Mucosa of rectum (tissue), 2 donors: ENCODE measurements at regions not wholly inside any gene's neighbourhood (a gene's known extent, or its start where the extent isn't known, plus 50 kb on each side); places are given as distances from the start of the nearest gene placed in this dataset.
"Not testable (repeated sequence)": the region's sequence is repeated elsewhere in the genome, so short reads cannot be mapped to it uniquely, and the experiment has no call there.

Experiments used
- H3K27ac ChIP-seq, 2 donors: one replicate each; pipeline ENCODE4 v1.7.0; 2013; ENCODE audit warnings: inconsistent platforms in 2 of 2, low read depth in 2 of 2, low read length in 2 of 2
- H3K27me3 ChIP-seq, 2 donors: one replicate each; pipeline ENCODE4 v1.7.0; 2013; ENCODE audit warnings: low read length in 2 of 2; ENCODE audit not compliant: control insufficient read depth in 2 of 2, insufficient read depth in 2 of 2
- H3K36me3 ChIP-seq, 2 donors: one replicate each; pipeline ENCODE4 v1.7.0; 2013; ENCODE audit warnings: low read length in 2 of 2; ENCODE audit not compliant: control insufficient read depth in 2 of 2, insufficient read depth in 2 of 2
- H3K4me1 ChIP-seq, 2 donors: one replicate each; pipeline ENCODE4 v1.7.0; 2013; ENCODE audit warnings: low read length in 2 of 2, mild to moderate bottlenecking in 1 of 2; ENCODE audit not compliant: control insufficient read depth in 2 of 2, insufficient read depth in 2 of 2
- H3K4me3 ChIP-seq, 2 donors: one replicate each; pipeline ENCODE4 v1.7.0; 2013; ENCODE audit warnings: low read length in 2 of 2
- H3K9ac ChIP-seq, 2 donors: one replicate each; pipeline ENCODE4 v1.7.0; 2013; ENCODE audit warnings: low read length in 2 of 2, low read depth in 1 of 2, mild to moderate bottlenecking in 1 of 2
- H3K9me3 ChIP-seq, 2 donors: one replicate each; pipeline ENCODE4 v1.7.0; 2013; ENCODE audit warnings: low read length in 2 of 2; ENCODE audit not compliant: control insufficient read depth in 2 of 2
- donor health status: healthy.
- donor health status: Normal muscosa, but diverticular disease.

DNA sequence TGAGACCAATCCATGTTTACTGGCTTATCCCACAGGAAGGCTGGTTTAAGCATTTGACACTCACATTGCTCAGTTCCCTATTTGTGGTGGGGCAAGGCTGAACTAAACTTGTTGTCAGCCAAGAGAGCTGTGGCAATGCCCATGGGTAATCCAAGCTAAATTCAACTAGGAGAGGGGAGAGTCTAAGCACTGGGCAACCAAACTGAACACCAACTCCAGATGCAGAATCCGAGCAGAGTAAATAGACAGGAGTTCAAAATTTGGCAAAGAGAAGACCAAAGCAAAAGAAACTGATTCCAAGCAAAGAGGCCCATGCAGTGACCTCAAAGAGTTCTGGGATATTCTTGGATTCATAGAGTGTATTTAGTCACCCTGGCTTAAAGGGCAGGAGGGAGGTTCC, 106.5 kb upstream of the NT5E start:
- Histone ChIP-seq H3K27me3 (peaks cover 0 to 3% of the 10 kb centered on the region in 2 donors), H3K4me3 (no peak overlapping the region), H3K36me3 (no peaks in the 10 kb centered on the region), H3K27ac (no peak overlapping the region), H3K9me3 (no peaks in the 10 kb centered on the region), H3K4me1 (no peaks in the 10 kb centered on the region), H3K9ac (no peak overlapping the region)

DNA sequence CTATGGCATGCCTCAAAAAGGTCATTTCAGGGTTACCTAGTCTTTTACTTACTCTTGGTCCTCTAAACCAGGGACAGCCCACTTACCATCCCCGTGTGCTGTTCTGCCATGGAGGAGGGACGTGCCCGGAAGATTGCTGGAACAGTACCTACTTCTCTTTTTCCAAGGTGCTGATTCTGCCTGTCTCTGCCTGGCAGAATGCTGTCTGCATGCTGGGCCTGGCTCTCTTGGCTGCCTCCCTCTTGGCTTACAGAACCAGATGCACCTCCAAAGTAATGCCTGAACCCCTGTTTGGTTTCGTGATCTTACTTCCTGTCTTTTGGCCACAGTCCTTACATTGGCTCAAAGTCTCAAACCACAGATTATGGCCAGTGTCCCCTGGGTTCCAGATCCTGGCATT, 120.7 kb upstream of the NT5E start:
- Histone ChIP-seq H3K9me3 (no peaks in the 10 kb centered on the region), H3K9ac (no peak overlapping the region)

DNA sequence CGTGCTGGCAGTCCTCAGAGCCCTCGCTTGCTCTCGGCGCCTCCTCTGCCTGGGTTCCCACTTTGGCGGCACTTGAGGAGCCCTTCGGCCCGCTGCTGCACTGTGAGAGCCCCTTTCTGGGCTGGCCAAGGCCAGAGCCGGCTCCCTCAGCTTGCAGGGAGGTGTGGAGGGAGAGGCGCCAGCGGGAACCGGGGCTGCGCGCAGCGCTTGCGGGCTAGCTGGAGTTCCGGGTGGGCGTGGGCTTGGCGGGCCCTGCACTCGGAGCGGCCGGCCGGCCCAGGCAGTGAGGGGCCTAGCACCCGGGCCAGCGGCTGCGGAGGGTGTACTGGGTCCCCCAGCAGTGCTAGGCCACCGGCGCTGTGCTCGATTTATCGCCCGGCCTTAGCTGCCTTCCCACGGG, 124.1 kb upstream of the NT5E start:
- H3K4me1 ChIP-seq, H3K27me3 ChIP-seq, H3K27ac ChIP-seq, H3K9me3 ChIP-seq, H3K36me3 ChIP-seq, H3K4me3 ChIP-seq, H3K9ac ChIP-seq: not testable (repeated sequence)

More for the DNA sequence above, 120.7 kb upstream of the NT5E start:
- H3K4me3 ChIP-seq: no peak overlapping the region
- no peaks in the 10 kb centered on the region for H3K4me1 ChIP-seq
- H3K36me3 ChIP-seq: no peaks in the 10 kb centered on the region
- no peaks in the 10 kb centered on the region for H3K27me3 ChIP-seq
- no peak overlapping the region for H3K27ac ChIP-seq

DNA sequence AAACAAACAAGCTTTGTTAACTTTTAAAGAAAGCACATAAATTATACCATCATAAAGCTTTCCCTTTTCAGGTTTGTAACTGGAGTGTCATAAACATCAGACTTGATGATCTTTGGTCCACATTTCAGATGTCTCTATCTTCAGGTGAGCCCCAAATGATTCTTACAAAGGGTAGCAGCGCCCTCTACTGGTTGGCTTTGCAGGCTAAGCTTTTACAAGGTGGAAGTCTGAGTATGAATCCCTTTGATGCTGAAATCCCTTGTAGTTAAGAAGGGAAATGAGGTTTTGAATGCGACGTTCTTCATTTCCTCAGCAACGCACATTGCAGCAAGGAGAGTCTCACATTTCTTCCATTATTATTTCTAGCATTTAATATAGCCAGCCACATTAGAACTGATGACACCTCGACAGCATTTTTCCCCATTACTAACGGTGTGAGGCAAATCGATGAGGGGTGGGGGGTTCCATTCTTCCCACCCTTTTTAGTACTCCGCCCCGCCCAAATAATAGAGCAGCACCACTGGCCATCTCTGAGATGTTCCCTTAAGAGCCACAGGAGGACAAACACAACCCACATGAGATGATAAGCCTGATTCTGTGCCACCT, 126.3 kb upstream of the NT5E start:
- Histone ChIP-seq H3K27ac (no peak overlapping the region), H3K4me1 (no peaks in the 10 kb centered on the region), H3K4me3 (no peak overlapping the region), H3K36me3 (no peaks in the 10 kb centered on the region), H3K9ac (no peak overlapping the region), H3K27me3 (no peaks in the 10 kb centered on the region), H3K9me3 (no peaks in the 10 kb centered on the region)

DNA sequence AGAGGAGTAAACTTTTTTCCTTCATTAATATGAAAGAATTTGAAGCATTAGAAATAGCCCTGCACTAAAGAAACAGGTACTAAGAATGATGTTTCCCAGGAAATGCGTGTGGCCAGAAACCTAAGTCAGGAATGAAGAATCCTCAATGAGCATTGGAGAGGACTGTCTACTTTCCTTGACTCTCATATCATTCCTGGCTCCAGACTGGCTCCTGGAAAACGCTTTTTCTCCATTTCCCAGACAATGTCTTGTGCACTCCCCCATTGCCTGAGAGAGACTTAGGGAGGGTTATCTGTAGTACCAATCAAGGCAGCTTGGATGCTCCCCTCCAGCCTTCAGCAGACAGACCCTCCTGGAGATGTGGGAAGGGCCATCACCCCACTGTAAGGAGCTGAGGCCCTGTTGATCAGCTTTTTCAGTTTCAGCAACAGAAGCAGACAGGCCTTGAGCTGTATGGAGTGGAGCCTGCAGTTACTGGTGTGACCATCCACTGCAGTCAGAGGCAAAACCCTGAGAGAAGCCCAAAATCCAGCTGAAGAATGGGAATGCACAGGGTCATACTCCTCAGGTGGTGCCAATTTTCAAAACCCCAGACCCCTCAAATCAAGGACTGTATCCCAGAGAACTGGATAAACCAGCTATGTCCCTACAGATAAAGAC, 127.3 kb upstream of the NT5E start:
- no peak overlapping the region for H3K27ac ChIP-seq
- no peaks in the 10 kb centered on the region for H3K9me3 ChIP-seq
- H3K36me3 ChIP-seq: no peaks in the 10 kb centered on the region
- no peak overlapping the region for H3K9ac ChIP-seq
- H3K4me3 ChIP-seq: no peak overlapping the region
- no peaks in the 10 kb centered on the region for H3K4me1 ChIP-seq
- no peaks in the 10 kb centered on the region for H3K27me3 ChIP-seq

DNA sequence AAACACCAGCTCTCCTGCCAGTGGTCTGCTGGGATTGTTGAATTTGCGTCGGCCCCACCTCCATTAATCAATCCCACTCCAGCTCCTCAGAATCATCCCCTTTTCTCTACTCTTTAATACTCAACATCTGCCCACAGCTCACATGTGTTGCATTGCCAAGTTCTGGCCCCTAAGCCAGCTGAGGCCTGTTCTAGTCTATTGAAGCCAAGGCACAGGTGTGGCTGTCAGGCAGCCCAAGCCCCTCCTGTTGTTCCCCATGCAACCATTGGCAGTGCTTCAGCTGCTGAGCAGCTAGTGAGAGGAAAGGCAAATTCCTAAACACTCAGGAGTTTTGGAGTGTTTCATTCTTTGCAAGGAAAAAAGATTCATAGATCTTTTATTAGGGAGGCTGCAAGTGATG, 128.0 kb upstream of the NT5E start:
- H3K4me3 ChIP-seq: no peak overlapping the region
- H3K36me3 ChIP-seq: no peaks in the 10 kb centered on the region
- H3K9ac ChIP-seq: no peak overlapping the region
- no peaks in the 10 kb centered on the region for H3K27me3 ChIP-seq
- no peak overlapping the region for H3K27ac ChIP-seq
- no peaks in the 10 kb centered on the region for H3K4me1 ChIP-seq
- H3K9me3 ChIP-seq: no peaks in the 10 kb centered on the region

DNA sequence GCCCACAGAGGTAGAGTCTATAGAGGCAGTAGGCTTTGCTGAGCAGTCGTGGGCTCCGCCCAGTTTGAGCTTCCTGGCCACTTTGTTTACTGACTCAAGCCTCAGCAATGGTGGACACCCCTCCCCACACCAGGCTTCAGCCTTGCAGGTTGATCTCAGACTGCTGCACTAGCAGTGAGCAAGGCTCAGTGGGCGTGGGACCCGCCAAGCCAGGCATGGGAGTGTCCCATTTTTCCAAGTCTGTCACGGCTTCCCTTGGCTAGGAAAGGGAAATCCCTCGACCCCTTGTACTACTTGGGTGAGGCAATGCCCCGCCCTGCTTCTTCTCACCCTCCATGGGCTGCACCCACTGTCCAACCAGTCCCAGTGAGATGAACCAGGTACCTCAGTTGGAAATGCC, 135.3 kb upstream of the NT5E start:
- no peaks in the 10 kb centered on the region for H3K27me3 ChIP-seq
- no peak overlapping the region for H3K27ac ChIP-seq
- no peak overlapping the region for H3K4me3 ChIP-seq
- H3K9ac ChIP-seq: no peak overlapping the region
- H3K4me1 ChIP-seq: no peaks in the 10 kb centered on the region
- H3K36me3 ChIP-seq: no peaks in the 10 kb centered on the region
- H3K9me3 ChIP-seq: no peaks in the 10 kb centered on the region

DNA sequence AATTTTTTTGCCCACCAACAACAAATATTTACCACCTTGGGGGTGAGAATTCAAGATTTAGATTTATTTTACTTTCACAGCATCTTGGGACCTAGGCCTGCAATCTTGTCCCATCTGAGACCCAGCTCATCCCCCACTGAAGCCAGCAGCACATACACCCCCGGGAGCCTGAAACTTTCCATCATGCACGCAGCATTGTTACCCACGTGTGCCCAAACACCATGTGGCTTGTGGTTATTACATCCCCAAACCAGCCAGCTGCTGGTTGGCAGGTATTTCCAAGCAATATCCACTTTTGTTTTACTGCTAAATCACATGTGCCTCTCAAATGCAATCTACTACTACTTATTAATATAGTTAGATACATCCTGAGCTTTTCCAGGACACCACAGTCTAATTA, 149.3 kb upstream of the NT5E start:
- Histone ChIP-seq H3K4me1 (no peaks in the 10 kb centered on the region), H3K9ac (no peak overlapping the region), H3K27me3 (no peaks in the 10 kb centered on the region), H3K36me3 (no peaks in the 10 kb centered on the region), H3K9me3 (no peaks in the 10 kb centered on the region), H3K27ac (no peak overlapping the region), H3K4me3 (no peak overlapping the region)

DNA sequence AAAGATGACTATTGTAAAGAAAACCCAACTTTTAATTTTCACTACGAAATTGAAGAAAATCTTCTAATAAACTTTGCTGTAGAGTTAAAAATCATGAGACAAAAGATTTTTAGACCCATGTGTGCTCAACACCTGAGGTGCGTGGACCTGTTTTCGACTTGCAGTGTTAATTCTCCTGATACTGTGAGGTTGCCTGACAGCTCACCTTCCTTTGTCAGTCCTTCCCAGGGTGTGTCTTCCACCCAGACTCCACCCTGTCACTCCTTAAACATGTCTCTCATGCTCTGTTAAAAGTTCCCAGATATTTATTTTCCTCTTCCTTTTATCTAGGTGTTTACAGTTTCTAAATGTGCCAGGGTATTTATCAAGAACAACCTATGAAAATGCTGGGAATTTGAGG, 151.3 kb upstream of the NT5E start:
- H3K4me3 ChIP-seq: no peak overlapping the region
- no peaks in the 10 kb centered on the region for H3K27me3 ChIP-seq
- H3K4me1 ChIP-seq: no peaks in the 10 kb centered on the region
- no peaks in the 10 kb centered on the region for H3K36me3 ChIP-seq
- H3K9me3 ChIP-seq: no peaks in the 10 kb centered on the region
- no peak overlapping the region for H3K27ac ChIP-seq
- H3K9ac ChIP-seq: no peak overlapping the region

DNA sequence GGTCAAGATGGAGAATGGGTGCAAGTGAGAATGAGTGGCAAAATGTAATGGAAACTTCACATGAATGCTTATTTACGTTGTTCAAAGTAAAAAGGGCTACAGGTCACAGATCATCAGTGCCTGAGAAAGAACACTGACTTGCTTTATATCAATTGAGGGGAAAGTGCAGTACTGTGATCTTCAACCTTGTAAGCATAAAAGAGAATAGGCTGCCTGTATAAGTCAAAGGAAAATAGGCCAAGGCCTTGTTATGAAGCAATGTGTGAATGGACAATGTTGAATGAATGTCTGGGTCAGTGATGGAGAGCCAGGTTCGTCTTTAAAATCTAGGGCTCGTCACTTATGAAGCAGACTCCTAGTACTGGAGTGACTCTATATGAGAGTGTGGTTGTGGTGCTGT, 158.6 kb upstream of the NT5E start:
- peaks cover 0 to 2% of the 10 kb centered on the region in 2 donors for H3K9me3 ChIP-seq
- H3K27ac ChIP-seq: no peak overlapping the region
- H3K4me3 ChIP-seq: no peak overlapping the region
- no peaks in the 10 kb centered on the region for H3K27me3 ChIP-seq
- H3K36me3 ChIP-seq: no peaks in the 10 kb centered on the region
- H3K4me1 ChIP-seq: no peaks in the 10 kb centered on the region
- H3K9ac ChIP-seq: no peak overlapping the region
